Heart left ventricle (tissue), 13 donors: ENCODE measurements at regions not wholly inside any gene's neighbourhood (a gene's known extent, or its start where the extent isn't known, plus 50 kb on each side); places are given as distances from the start of the nearest gene placed in this dataset.

ENCODE experiments used
- CTCF ChIP-seq, 12 donors: fragments of 200-600 bp; sonication (generic) in 4 of 12; IDR thresholded peaks; one replicate each; pipeline versions ENCODE4 v1.5.0 to v1.8.0; 2018 to 2022; ENCODE audit warnings: antibody characterized with exemption in 12 of 12, mild to moderate bottlenecking in 5 of 12
- POLR2A ChIP-seq, 2 donors: fragments of 450-650 bp; IDR thresholded peaks; one replicate each; pipeline ENCODE4 v1.6.1; 2017; ENCODE audit warnings: antibody characterized with exemption in 2 of 2, mild to moderate bottlenecking in 2 of 2, moderate library complexity in 2 of 2
- donor health status: ischemic (EF 13 %, LVEDD 7.1; RV severe dilation, severe dysfunction).
- donor health status: DM: no; HTN: yes; CAD: no.
- donor health status: DM: no; HTN: no; CAD: no.
- donor health status: ischemic (EF 25% LVEDD 6.9; RV normal size, moderate dysfunction).
- donor health status: ischemic (EF 25% LVEDD 5.7; RV mildly dilated, moderate dysfunction).
- donor health status: ischemic (EF 35%, LVEDD 5.7; RV mildly dilated, moderate dysfunction).
- donor health status: nonischemic (EF 11% LVEDD 7.7; RV severe dilation, severe dysfunction).
- donor health status: DM: yes; HTN: yes; CAD: no.
- donor health status: PGD.
- donor health status: ischemic (EF 29% LVEDD 5.4; RV normal size, mild dysfunction).
- donor health status: nonischemic (EF 23%, LVEDD 6.1; RV moderate dilation, normal function).

GRCh38 chr2:194465641-194466040, 1191.4 kb upstream of the SLC39A10 start:
- TF ChIP-seq CTCF (IDR thresholded peaks at IDR 0.05) (no peak), POLR2A (IDR thresholded peaks at IDR 0.05) (no peak)
